T-helper 1 cell (primary cell): ENCODE measurements at regions not wholly inside any gene's neighbourhood (a gene's known extent, or its start where the extent isn't known, plus 50 kb on each side); places are given as distances from the start of the nearest gene placed in this dataset.
"Not testable (repeated sequence)": the region's sequence is repeated elsewhere in the genome, so short reads cannot be mapped to it uniquely, and the experiment has no call there.

Experiments used
- DNase-seq, 5 donors: peaks; one replicate each; pipeline ENCODE4 v3.0.0-alpha.2; 2012 to 2020

DNA sequence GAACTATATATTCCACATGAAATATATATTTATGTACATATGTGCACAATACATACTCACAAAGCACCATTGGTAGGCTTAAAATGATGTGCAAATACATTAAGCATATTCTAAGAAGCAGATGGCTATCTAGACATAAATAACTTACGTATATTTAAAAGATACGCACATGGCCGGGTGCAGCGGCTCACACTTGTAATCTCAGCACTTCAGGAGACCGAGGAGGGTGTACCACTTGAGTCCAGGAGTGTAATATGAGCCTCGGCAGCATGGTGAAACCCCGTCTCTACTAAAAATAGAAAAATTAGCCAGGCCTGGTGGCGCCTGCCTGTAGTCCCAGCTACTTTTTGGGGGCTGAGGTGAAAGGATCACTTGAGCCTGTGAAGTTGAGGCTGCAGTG is 189.9 kb downstream of the ANKRD36 start:
- DNase-seq: not testable (repeated sequence)

DNA sequence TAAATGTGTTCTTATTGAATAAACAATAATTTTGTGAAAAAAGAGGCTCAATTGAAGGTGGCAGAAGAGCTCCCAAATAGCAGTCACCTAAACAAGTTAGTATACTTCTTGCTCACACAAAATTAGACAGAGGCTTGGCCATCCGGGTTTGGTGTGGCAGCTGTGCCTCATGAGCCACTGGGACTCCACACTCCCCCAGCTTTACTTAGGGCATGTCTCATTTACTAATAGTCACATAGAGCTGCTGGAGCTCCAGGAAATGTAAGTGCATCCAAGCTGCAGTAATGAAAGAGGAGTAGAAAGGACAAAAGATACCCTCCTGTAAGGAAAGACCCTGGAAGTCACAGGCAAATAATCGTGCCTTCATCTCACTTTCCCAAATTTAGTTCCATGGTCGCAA is 188.8 kb downstream of the ANKRD36 start:
- DNase-seq: not testable (repeated sequence)
